ENCODE measurements at regions not wholly inside any gene's neighbourhood (a gene's known extent, or its start where the extent isn't known, plus 50 kb on each side); places are given as distances from the start of the nearest gene placed in this dataset.
A peak's percentile ranks its signal among the peaks of the same experiment; 100 is the strongest.

DNA sequence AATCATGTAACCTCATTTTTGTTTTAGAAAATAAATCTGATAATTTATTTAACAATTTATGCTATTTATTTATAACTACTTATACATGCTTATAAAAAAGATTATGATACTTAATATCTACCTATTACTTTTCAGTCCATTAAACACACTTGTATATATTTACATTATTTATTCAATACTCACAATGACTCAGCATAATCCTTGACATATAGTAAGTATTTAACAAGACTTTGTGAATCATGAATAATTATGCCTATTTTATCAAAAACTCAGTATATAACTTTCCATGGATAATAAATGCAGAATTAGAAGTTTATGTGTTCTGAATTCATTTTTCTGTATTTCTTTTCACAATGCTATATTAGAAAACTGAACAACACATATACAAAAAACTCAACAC is 266.0 kb upstream of the STAC start:
- Histone ChIP-seq H3K9me3 (ENCODE audit: insufficient read depth, low read length) (no peaks in the 10 kb centered on the region), H3K27ac (ENCODE audit: low read length) (no peak overlapping the region), H2AFZ (ENCODE audit: low read depth, low read length) (no peak overlapping the region), H3K4me3 (ENCODE audit: low read length) (no peak overlapping the region), H3K27me3 (ENCODE audit: low read depth, low read length) (no peaks in the 10 kb centered on the region), H3K79me2 (ENCODE audit: low read length) (no peaks in the 10 kb centered on the region), H3K9ac (ENCODE audit: low read length) (no peak overlapping the region), H3K36me3 (replicated peaks; ENCODE audit: low read depth, low read length) (no peaks in the 10 kb centered on the region), H3K4me2 (ENCODE audit: low read length) (no peak overlapping the region), H3K4me1 (ENCODE audit: low read length) (no peaks in the 10 kb centered on the region), H4K20me1 (ENCODE audit: insufficient read depth, low read length) (no peaks in the 10 kb centered on the region)
- TF ChIP-seq EZH2phosphoT487 (IDR thresholded peaks at IDR 0.05; ENCODE audit: low read depth): no peak

DNA sequence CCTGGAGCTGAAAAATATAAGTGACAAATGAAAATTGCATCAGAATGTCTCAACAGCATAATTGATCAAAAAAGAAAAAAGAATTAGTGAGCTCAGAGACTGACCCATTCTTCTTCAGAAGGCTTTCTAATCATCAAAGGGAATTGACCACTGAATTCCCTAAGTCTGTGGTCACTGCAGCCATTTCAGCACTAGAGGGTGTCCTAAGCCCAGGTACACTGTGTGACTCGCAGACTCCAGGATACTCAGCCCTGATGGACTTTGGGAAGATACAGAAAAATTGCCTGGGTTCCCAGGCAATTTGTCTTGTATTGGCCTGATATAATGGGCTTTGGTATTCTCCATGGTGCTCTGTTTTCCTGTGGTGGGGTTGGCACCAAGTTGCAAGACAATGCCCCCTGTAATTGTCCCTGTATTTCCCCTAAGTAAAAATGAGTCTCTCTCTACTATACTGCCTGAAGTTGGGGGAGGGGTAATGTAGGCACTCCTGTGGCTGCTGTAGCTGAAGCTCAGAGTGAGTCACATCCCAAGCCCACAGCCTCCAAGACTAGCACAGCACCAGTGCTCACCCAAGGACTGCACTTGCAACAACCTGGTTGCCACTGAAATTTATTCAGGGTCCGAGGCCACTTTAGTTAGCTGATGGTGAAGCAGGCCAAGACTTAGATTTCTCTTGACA is 256.0 kb upstream of the STAC start:
- Histone ChIP-seq H3K4me1 (ENCODE audit: low read length) (no peaks in the 10 kb centered on the region), H3K36me3 (replicated peaks; ENCODE audit: low read depth, low read length) (no peaks in the 10 kb centered on the region), H3K9me3 (ENCODE audit: insufficient read depth, low read length) (no peaks in the 10 kb centered on the region), H3K4me2 (ENCODE audit: low read length) (no peak overlapping the region), H3K79me2 (ENCODE audit: low read length) (no peaks in the 10 kb centered on the region), H3K9ac (ENCODE audit: low read length) (no peak overlapping the region), H2AFZ (ENCODE audit: low read depth, low read length) (no peak overlapping the region), H3K4me3 (ENCODE audit: low read length) (no peak overlapping the region), H3K27me3 (ENCODE audit: low read depth, low read length) (no peaks in the 10 kb centered on the region), H4K20me1 (ENCODE audit: insufficient read depth, low read length) (no peaks in the 10 kb centered on the region), H3K27ac (ENCODE audit: low read length) (no peak overlapping the region)
- TF ChIP-seq EZH2phosphoT487 (IDR thresholded peaks at IDR 0.05; ENCODE audit: low read depth) (no peak), CTCF (IDR thresholded peaks at IDR 0.05; ENCODE audit: low read depth, low read length) (peak; percentile 32)

GRCh38 chr3:36132214-36132613 is 248.1 kb upstream of the STAC start:
- H3K4me3 ChIP-seq (ENCODE audit: low read length): no peak overlapping the region

DNA sequence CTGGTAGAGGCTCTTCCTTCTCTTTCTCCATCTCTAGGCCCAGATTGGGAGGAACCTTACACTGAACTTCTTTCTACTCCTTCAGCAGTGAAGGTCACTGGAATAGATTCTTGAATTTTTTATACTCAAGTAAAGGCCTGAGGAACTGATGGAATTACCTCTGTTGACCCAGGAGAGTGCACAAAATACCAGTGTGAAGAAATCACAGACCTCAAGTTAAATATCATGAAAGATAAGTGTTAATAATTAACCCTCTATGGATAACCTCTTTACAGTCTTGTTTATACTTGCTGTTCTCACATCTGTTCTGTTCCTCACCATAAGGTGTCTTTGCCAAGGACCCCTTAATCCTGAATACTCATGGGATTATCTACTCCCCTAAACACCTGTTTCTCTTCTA is 244.4 kb upstream of the STAC start:
- Histone ChIP-seq H3K27ac (ENCODE audit: low read length) (no peak overlapping the region), H3K27me3 (ENCODE audit: low read depth, low read length) (no peaks in the 10 kb centered on the region), H3K4me2 (ENCODE audit: low read length) (no peak overlapping the region), H4K20me1 (ENCODE audit: insufficient read depth, low read length) (no peaks in the 10 kb centered on the region), H3K9me3 (ENCODE audit: insufficient read depth, low read length) (no peaks in the 10 kb centered on the region), H3K4me1 (ENCODE audit: low read length) (no peaks in the 10 kb centered on the region), H3K9ac (ENCODE audit: low read length) (no peak overlapping the region), H2AFZ (ENCODE audit: low read depth, low read length) (no peak overlapping the region), H3K4me3 (ENCODE audit: low read length) (no peak overlapping the region), H3K79me2 (ENCODE audit: low read length) (no peaks in the 10 kb centered on the region), H3K36me3 (replicated peaks; ENCODE audit: low read depth, low read length) (no peaks in the 10 kb centered on the region)
- TF ChIP-seq CTCF (IDR thresholded peaks at IDR 0.05; ENCODE audit: low read depth, low read length): no peak
- no peak for TF ChIP-seq EZH2phosphoT487 (IDR thresholded peaks at IDR 0.05; ENCODE audit: low read depth)

More at GRCh38 chr3:36132214-36132613, 248.1 kb upstream of the STAC start:
- H2AFZ ChIP-seq (ENCODE audit: low read depth, low read length): no peak overlapping the region
- H3K79me2 ChIP-seq (ENCODE audit: low read length): no peaks in the 10 kb centered on the region
- H3K36me3 ChIP-seq (replicated peaks; ENCODE audit: low read depth, low read length): no peaks in the 10 kb centered on the region
- H3K4me1 ChIP-seq (ENCODE audit: low read length): no peaks in the 10 kb centered on the region
- no peaks in the 10 kb centered on the region for H3K27me3 ChIP-seq (ENCODE audit: low read depth, low read length)
- no peak overlapping the region for H3K4me2 ChIP-seq (ENCODE audit: low read length)
- no peaks in the 10 kb centered on the region for H3K9me3 ChIP-seq (ENCODE audit: insufficient read depth, low read length)
- no peak overlapping the region for H3K9ac ChIP-seq (ENCODE audit: low read length)
- TF ChIP-seq EZH2phosphoT487 (IDR thresholded peaks at IDR 0.05; ENCODE audit: low read depth): no peak
- TF ChIP-seq CTCF (IDR thresholded peaks at IDR 0.05; ENCODE audit: low read depth, low read length): peak; percentile 46; the same call in 1 of the 2 replicates
- H3K27ac ChIP-seq (ENCODE audit: low read length): no peak overlapping the region
- H4K20me1 ChIP-seq (ENCODE audit: insufficient read depth, low read length): no peaks in the 10 kb centered on the region

Measured in OCI-LY3 (cell line).